K562 (cell line): ENCODE measurements at regions not wholly inside any gene's neighbourhood (a gene's known extent, or its start where the extent isn't known, plus 50 kb on each side); places are given as distances from the start of the nearest gene placed in this dataset.
"Not testable (repeated sequence)": the region's sequence is repeated elsewhere in the genome, so short reads cannot be mapped to it uniquely, and the experiment has no call there.

Experiments used
- ATAC-seq: fragments of 200-7000 bp; cut with Tn5 transposase; 3 replicates; pipeline ENCODE4 v1.9.1; 2020; ENCODE audit warnings: moderate library complexity
- BruUV-seq: library from RNA; stranded (reverse); fragments of 400-500 nt; replicated peaks from 2 replicates; lab custom pipeline; 2021; lab: Mats Ljungman, UMichigan
- CTCF ChIA-PET: fragments of 300-600 bp; formaldehyde crosslinking; extraction: SDS; loops from one replicate; lab custom pipeline; 2021; ENCODE audit warnings: low intra/inter-chr PET ratio; lab: Yijun Ruan, JAX
- POLR2A ChIA-PET: fragments of 300-600, 350-650 bp; sonication (Branson Sonifier 250); formaldehyde crosslinking; extraction: SDS; loops from one replicate; lab custom pipeline; 2021; ENCODE audit warnings: antibody characterized with exemption, inconsistent platforms; lab: Yijun Ruan, JAX
- DNase-seq, 4 experiments: peaks; one replicate each; pipeline versions ENCODE4 v3.0.0 to v3.0.0-alpha.2; 2011 to 2018; ENCODE audit warnings: low spot score in 3 of 4, mixed read lengths in 3 of 4; ENCODE audit errors: extremely low read depth in 1 of 4
- FAIRE-seq: peaks from 2 replicates; lab custom pipeline; 2011; peaks lifted over from hg19 to GRCh38; lab: Jason Lieb, UNC
- H2AFZ ChIP-seq: 2 replicates; pipeline ENCODE4 v1.6.0; 2011; ENCODE audit warnings: low read depth, low read length, control low read depth, inconsistent platforms
- H3K27ac ChIP-seq: fragments of 200-600 bp; 3 replicates; pipeline ENCODE4 v1.8.0; 2011; ENCODE audit warnings: low read depth, mild to moderate bottlenecking, control low read depth, inconsistent platforms, low read length, moderate library complexity, mixed read lengths; ENCODE audit errors: extremely low read depth
- H3K27me3 ChIP-seq, 2 experiments: fragments of 300-600 bp in 1 of 2; 2 replicates in 1 of 2; 3 replicates in 1 of 2; pipeline versions ENCODE4 v1.6.0 to v1.8.0; 2011; ENCODE audit warnings: inconsistent platforms in 2 of 2, low read length in 2 of 2, mild to moderate bottlenecking in 1 of 2, mixed read lengths in 1 of 2, moderate library complexity in 1 of 2; ENCODE audit not compliant: control insufficient read depth in 2 of 2, insufficient read depth in 2 of 2
- H3K36me3 ChIP-seq: fragments of 300-600 bp; 3 replicates; pipeline ENCODE4 v1.8.0; 2011; ENCODE audit warnings: mild to moderate bottlenecking, low read length, inconsistent platforms; ENCODE audit not compliant: control insufficient read depth, insufficient read depth
- H3K4me1 ChIP-seq, 2 experiments: fragments of 200-600 bp in 1 of 2; replicated peaks in 1 of 2; 2 replicates in 1 of 2; 3 replicates in 1 of 2; pipeline versions ENCODE4 v1.5.1 to v1.8.0; 2011; ENCODE audit warnings: inconsistent platforms in 2 of 2, low read length in 2 of 2, mild to moderate bottlenecking in 1 of 2, mixed read lengths in 1 of 2, moderate library complexity in 1 of 2; ENCODE audit not compliant: control insufficient read depth in 2 of 2, insufficient read depth in 2 of 2
- H3K4me2 ChIP-seq: 2 replicates; pipeline ENCODE4 v1.6.1; 2011; ENCODE audit warnings: low read length, control low read depth, inconsistent platforms, mixed read lengths; ENCODE audit not compliant: insufficient read depth
- H3K4me3 ChIP-seq: fragments of 200-600 bp; sonication (generic), shearing (Covaris generic); 2 replicates; pipeline ENCODE4 v1.5.1; 2016; ENCODE audit warnings: control low read depth, inconsistent platforms
- H3K79me2 ChIP-seq: fragments of 200-600 bp; 3 replicates; pipeline ENCODE4 v1.8.0; 2011; ENCODE audit warnings: low read length, inconsistent platforms; ENCODE audit not compliant: control insufficient read depth, insufficient read depth
- H3K9ac ChIP-seq, 2 experiments: 2 replicates each; pipeline versions ENCODE4 v1.6.0 to v1.6.1; 2011; ENCODE audit warnings: low read depth in 2 of 2, low read length in 2 of 2, control low read depth in 1 of 2, inconsistent platforms in 1 of 2, mild to moderate bottlenecking in 1 of 2, mixed read lengths in 1 of 2; ENCODE audit not compliant: insufficient read depth in 1 of 2
- H3K9me1 ChIP-seq: one replicate; pipeline ENCODE4 v1.6.0; 2011; ENCODE audit warnings: inconsistent platforms, mild to moderate bottlenecking, low read length, moderate library complexity; ENCODE audit not compliant: control insufficient read depth, insufficient read depth
- H3K9me3 ChIP-seq: replicated peaks from 2 replicates; pipeline ENCODE4 v1.5.1; 2011; ENCODE audit warnings: low read depth, low read length, inconsistent platforms; ENCODE audit not compliant: control insufficient read depth, insufficient read depth
- H4K20me1 ChIP-seq: replicated peaks from 2 replicates; pipeline ENCODE4 v1.6.1; 2011; ENCODE audit warnings: low read length, inconsistent platforms, mixed read lengths; ENCODE audit not compliant: control insufficient read depth, insufficient read depth
- CBFA2T3 ChIP-seq: fragments of 450-650 bp; IDR thresholded peaks from 2 replicates; pipeline ENCODE4 v1.6.1; 2017
- HLTF ChIP-seq: fragments of 450-650 bp; IDR thresholded peaks from 2 replicates; pipeline ENCODE4 v1.6.1; 2016
- JUNB ChIP-seq: fragments of 450-650 bp; formaldehyde crosslinking; conservative IDR thresholded peaks from 2 replicates; pipeline ENCODE4 v1.4.0; 2020; ENCODE audit warnings: mild to moderate bottlenecking
- MCM2 ChIP-seq: fragments of 450-650 bp; IDR thresholded peaks from 2 replicates; pipeline ENCODE4 v1.6.1; 2017; ENCODE audit warnings: low read depth, mild to moderate bottlenecking
- SMARCE1 ChIP-seq: fragments of 450-650 bp; IDR thresholded peaks from 2 replicates; pipeline ENCODE4 v1.7.1; 2016; ENCODE audit warnings: mild to moderate bottlenecking
- WGBS: fragments of 100-300 bp; shearing (Covaris generic); methylation state at CpG from one replicate; pipeline ENCODE4 v1.1.6; 2016; ENCODE audit warnings: low coverage, mixed read lengths; ENCODE audit not compliant: insufficient coverage; ENCODE audit errors: missing lambda C conversion rate; 5-methylcytosine and 5-hydroxymethylcytosine counted together
- in situ Hi-C: fragments of 300-500 bp; cut with MboI; formaldehyde crosslinking; loops from 4 replicates; pipeline ENCODE4 v1.15.0; 2018; ENCODE audit warnings: inconsistent platforms, mixed read lengths
- intact Hi-C: fragments of 100-400 bp; cut with micrococcal nuclease; formaldehyde crosslinking; loops from 2 replicates; pipeline ENCODE4 v1.14.2; 2022
- TF ChIP-seq, protein P1 (sequence below): fragments of 250-450 bp; sonication (Bioruptor Pico); IDR thresholded peaks from 2 replicates; pipeline ENCODE4 v1.4.0; 2020; ENCODE audit warnings: borderline replicate concordance
- TF ChIP-seq, protein P2 (sequence below): fragments of 450-650 bp; formaldehyde crosslinking; IDR thresholded peaks from 2 replicates; pipeline ENCODE4 v1.4.0; 2020; ENCODE audit warnings: mild to moderate bottlenecking, mixed read lengths

DNA sequence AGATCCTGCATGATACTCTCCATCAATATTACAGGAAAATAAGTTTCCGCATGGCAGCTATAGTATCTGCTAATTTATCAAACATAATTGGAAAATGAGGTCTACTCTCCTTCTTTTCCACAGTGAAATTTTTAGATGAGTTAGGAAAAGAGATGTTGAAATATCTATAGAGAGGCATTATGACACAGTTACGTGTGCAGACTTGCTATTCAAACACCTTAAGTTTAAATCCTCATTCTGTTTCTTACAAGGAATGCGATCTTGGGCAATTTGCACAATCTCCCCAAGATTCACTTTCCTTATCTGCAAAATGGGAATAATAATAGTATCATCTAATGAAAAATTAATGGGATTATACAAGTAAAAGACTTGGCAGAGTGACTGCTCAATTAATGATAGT is 91.7 kb upstream of the SLCO6A1 start:
- ChIA-PET CTCF (no interaction called here), POLR2A (no interaction called here)
- ATAC-seq (no peak), DNase-seq (no peak), FAIRE-seq (no peak)
- H3K27ac ChIP-seq = no peak overlapping the region
- H2AFZ ChIP-seq = no peak overlapping the region
- no peaks in the 10 kb centered on the region for H3K79me2 ChIP-seq
- H3K9me1 ChIP-seq = no peaks in the 10 kb centered on the region
- H3K4me3 ChIP-seq = no peak overlapping the region
- no peaks in the 10 kb centered on the region for H4K20me1 ChIP-seq
- H3K4me2 ChIP-seq = no peak overlapping the region
- intact Hi-C loops (no loop called here), in situ Hi-C loops (no loop called here)
- no peaks in the 10 kb centered on the region for H3K4me1 ChIP-seq
- H3K9me3 ChIP-seq = no peaks in the 10 kb centered on the region
- WGBS = 2% methylated on average over 3 of the region's 3 CpGs
- H3K36me3 ChIP-seq = no peaks in the 10 kb centered on the region
- no peak overlapping the region for H3K9ac ChIP-seq
- no TSS peak for BruUV-seq
- H3K27me3 ChIP-seq = no peaks in the 10 kb centered on the region
- TF ChIP-seq, protein P1, sequence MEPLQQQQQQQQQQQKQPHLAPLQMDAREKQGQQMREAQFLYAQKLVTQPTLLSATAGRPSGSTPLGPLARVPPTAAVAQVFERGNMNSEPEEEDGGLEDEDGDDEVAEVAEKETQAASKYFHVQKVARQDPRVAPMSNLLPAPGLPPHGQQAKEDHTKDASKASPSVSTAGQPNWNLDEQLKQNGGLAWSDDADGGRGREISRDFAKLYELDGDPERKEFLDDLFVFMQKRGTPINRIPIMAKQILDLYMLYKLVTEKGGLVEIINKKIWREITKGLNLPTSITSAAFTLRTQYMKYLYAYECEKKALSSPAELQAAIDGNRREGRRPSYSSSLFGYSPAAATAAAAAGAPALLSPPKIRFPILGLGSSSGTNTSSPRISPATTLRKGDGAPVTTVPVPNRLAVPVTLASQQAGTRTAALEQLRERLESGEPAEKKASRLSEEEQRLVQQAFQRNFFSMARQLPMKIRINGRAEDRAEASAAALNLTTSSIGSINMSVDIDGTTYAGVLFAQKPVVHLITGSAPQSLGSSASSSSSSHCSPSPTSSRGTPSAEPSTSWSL (CRISPR knock-in tag) = no peak

DNA sequence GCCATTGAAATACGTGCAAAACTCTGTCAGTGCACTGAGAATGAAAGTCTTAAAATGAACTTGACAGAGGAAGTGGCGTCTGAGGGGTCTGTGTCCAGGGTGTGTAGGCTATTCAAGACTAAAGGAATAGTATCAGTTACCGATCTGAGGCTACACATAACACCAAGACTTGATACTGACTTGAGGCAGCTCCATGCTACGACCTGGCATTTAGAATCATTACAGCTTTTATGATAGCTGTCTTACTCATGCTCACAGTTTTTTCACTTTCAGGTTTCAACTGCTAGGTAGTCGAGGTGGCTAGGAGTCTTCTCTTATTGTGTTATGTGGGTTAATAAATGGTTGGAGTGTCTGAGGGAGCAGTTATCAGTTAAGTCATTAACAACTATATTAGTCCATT is 92.8 kb upstream of the SLCO6A1 start:
- no peak for TF ChIP-seq HLTF
- TF ChIP-seq, protein P2, sequence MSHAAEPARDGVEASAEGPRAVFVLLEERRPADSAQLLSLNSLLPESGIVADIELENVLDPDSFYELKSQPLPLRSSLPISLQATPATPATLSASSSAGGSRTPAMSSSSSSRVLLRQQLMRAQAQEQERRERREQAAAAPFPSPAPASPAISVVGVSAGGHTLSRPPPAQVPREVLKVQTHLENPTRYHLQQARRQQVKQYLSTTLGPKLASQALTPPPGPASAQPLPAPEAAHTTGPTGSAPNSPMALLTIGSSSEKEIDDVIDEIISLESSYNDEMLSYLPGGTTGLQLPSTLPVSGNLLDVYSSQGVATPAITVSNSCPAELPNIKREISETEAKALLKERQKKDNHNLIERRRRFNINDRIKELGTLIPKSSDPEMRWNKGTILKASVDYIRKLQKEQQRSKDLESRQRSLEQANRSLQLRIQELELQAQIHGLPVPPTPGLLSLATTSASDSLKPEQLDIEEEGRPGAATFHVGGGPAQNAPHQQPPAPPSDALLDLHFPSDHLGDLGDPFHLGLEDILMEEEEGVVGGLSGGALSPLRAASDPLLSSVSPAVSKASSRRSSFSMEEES (CRISPR knock-in tag) = no peak
- TF ChIP-seq MCM2 = no peak
- no peak for TF ChIP-seq CBFA2T3
- TF ChIP-seq JUNB (CRISPR knock-in tag) = no peak
- TF ChIP-seq SMARCE1 = no peak
- no peak overlapping the region for H3K27ac ChIP-seq
- ATAC-seq (no peak), DNase-seq (no peak), FAIRE-seq (no peak)
- H3K9me3 ChIP-seq = no peaks in the 10 kb centered on the region
- WGBS = 0% methylated on average over 5 of the region's 5 CpGs
- no peaks in the 10 kb centered on the region for H3K27me3 ChIP-seq
- no peak overlapping the region for H2AFZ ChIP-seq
- H3K4me3 ChIP-seq = no peak overlapping the region
- ChIA-PET CTCF (no interaction called here), POLR2A (no interaction called here)
- no peaks in the 10 kb centered on the region for H3K9me1 ChIP-seq
- in situ Hi-C loops (no loop called here), intact Hi-C loops (no loop called here)
- no peak overlapping the region for H3K4me2 ChIP-seq
- no TSS peak for BruUV-seq
- no peaks in the 10 kb centered on the region for H3K79me2 ChIP-seq
- H3K36me3 ChIP-seq = no peaks in the 10 kb centered on the region
- H3K9ac ChIP-seq = no peak overlapping the region
- H3K4me1 ChIP-seq = no peaks in the 10 kb centered on the region
- no peaks in the 10 kb centered on the region for H4K20me1 ChIP-seq

DNA sequence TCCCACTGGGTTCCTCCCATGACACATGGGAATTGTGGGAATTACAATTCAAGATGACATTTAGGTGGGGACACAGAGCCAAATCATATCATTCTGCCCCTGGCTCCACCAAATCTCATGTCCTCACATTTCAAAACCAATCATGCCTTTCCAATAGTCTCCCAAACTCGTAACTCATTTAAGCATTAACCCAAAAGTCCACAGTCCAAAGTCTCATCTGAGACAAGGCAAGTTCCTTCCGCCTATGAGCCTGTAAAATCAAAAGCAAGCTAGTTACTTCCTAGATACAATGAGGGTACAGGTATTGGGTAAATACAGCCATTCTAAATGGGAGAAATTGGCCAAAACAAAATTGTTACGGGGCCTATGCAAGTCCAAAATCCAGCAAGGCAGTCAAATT is 93.8 kb upstream of the SLCO6A1 start:
- CTCF ChIA-PET, H3K4me3 ChIP-seq: not testable (repeated sequence)

More for the DNA sequence above, 93.8 kb upstream of the SLCO6A1 start:
- H3K9me3 ChIP-seq, H3K4me2 ChIP-seq, BruUV-seq, H3K9ac ChIP-seq, H3K9me1 ChIP-seq, DNase-seq, H3K27me3 ChIP-seq, H3K4me1 ChIP-seq, intact Hi-C loops, in situ Hi-C loops, ATAC-seq, H3K36me3 ChIP-seq, H3K27ac ChIP-seq, H4K20me1 ChIP-seq, H3K79me2 ChIP-seq, FAIRE-seq, POLR2A ChIA-PET, H2AFZ ChIP-seq: not testable (repeated sequence)
- 0% methylated on average over 3 of the region's 3 CpGs for WGBS
